Fibroblast of skin of back (primary cell): ENCODE measurements at regions not wholly inside any gene's neighbourhood (a gene's known extent, or its start where the extent isn't known, plus 50 kb on each side); places are given as distances from the start of the nearest gene placed in this dataset.

Source experiments
- DNase-seq: peaks from one replicate; pipeline ENCODE4 v3.0.0-alpha.2; 2013

DNA sequence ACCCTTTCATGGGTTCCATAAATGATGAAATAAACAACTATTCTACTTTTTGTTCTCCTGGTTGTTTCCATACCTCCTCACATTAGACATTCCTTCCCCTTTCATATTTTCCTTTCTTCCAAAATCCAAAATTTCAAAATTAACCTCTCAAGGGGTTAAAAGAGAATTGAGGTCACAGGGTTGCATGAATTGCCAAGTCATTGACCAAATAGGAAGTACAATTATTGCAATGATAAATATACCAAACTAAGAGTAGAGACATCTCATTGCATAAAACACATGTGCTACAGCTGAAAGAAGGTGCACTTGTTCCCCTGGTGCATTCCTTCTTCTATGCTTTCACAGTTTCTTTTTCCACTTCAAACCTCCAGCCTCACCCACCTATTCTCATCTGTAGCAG is 136.1 kb downstream of the KCTD12 start:
- DNase-seq: no peak

- no peak for DNase-seq
Measured at GRCh38 chr13:76745261-76746200, 140.7 kb downstream of the KCTD12 start.

DNA sequence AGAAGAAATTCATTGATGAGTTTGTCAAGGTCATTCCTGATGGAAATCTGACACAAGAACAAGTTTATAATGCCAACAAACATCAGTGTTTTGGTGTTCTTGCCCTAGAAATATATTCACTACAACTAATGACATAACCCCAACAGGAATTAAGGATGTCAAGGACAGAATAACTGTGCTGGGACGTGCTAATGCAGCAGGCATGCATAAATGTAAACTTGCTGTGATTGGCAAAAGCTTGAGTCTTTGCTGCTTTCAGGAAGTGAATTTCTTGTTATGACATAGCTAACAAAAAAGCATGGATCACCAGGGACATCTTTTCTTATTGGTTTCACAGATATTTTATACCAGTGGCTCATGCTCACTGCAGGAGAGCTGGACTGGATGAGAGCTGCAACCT is 144.6 kb downstream of the KCTD12 start:
- DNase-seq: peak; percentile 25

GRCh38 chr13:76741046-76741445 is 145.2 kb downstream of the KCTD12 start:
- DNase-seq: no peak

DNA sequence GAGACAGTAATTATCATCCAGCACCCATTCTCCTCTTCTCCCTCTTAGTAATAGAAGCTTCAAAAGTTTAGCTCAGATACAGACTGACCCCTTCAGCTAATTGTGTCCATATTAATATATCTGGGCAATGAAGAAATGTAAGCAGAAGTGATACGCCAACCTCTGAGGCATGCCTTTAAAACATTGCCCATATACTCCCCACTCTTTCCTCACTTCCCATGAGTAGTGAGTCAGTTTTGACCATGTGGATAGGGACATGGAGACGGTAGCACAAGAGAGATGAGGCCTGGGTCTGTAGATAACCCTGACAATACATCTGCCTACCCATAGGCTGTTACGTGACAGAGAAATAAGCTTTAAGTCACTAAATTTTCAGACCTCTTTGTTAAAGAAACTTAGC is 147.6 kb downstream of the KCTD12 start:
- DNase-seq: no peak

- no peak for DNase-seq
Measured at GRCh38 chr13:76737526-76737925, 148.7 kb downstream of the KCTD12 start.

- no peak for DNase-seq
Measured at GRCh38 chr13:76735641-76736040, 150.6 kb downstream of the KCTD12 start.

GRCh38 chr13:76733671-76734070 is 152.5 kb downstream of the KCTD12 start:
- peak; percentile 24 for DNase-seq

DNA sequence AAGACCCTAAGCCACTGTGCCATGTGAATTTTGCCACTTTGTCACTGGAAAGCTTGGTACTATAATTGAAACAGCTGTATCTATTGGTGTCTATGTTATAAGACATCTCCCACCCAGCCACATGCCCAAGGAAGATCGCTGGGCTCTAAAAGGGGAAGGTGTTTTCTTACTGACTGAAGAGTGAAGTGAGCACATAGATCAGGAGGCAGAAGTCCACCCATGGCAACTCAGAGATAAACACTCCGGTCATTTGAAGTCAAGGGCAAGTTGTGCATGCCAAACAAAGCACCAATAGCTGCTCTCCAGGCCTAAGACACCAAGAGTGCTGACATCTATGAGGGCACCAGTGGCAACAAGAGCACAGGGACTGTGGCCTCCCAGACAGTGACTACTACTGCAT is 153.8 kb downstream of the KCTD12 start:
- DNase-seq: no peak

DNA sequence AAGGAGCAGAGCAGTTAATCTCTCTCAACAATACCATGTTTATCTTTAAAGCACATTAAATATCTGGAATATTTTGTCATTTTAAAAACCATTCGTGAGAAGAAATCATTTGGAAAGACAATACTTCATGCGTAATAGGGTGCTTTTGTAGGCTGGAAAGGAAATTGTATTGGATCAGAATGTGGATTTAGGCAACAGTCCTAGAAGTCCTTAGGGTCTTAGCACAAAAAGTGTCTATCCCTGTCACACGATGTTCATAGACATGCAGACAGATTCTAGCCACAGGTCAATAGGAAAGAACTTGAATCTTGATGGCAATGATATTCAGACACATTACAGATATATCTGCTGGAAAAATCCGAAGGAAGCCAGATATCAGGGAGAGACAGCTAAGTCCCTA is 156.0 kb downstream of the KCTD12 start:
- peak; percentile 57 for DNase-seq

- no peak for DNase-seq
Measured at GRCh38 chr13:76729691-76730090, 156.5 kb downstream of the KCTD12 start.

GRCh38 chr13:76725896-76726295 is 160.3 kb downstream of the KCTD12 start:
- no peak for DNase-seq

GRCh38 chr13:76725211-76725610 is 161.0 kb downstream of the KCTD12 start:
- DNase-seq: peak; percentile 42

DNA sequence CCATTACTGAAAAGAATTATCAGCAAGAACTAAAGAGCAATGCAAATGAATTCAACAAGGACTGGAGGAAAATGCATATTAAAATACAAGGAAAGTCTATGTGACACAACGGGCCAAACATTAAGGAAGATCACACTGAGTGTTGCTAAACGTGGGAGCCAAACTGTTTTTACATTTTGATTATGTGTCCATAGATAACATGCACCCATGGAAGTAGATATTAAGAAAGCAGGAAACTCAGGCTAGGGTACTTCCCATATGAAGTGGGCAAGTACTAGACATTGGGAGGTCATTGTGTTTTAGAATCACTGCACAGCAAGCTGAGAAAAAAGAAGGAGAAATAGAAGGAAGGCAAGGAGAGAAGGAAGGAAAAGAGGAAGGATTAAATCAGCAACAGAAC is 161.8 kb downstream of the KCTD12 start:
- DNase-seq: no peak

DNA sequence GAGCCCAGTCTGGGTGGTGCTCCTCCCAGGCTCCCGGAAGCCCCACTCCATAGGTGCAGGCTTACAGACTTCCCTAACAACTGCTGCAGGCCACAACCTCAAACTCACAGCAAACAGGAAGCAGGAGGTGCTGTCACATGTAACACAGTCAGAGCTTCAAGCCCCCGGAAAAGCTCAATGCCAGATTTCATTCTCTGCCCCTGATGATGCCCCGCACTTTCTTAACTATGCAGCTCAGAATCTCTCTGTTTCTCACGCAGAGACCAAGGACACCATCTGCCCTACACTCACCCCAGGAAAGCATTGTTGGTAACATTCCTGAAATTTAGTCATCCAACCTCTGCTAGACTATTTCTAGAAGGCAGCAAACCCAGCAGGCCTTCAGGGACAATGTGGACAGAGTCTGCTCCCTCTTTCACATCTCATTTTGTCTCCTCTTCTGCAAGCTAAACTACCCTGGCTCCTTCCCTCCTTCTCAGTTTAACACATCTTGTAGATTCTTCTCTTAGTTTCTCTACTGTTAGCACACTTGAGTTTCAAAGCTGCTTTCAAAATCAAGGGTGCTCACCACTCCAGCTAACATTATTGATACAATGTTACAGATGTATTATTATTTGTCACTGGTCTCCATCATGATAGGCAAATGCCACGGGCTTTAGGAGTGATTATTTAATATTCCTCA is 162.5 kb downstream of the KCTD12 start:
- DNase-seq: peak; percentile 97

- DNase-seq: no peak
Measured at GRCh38 chr13:76722782-76723181, 163.4 kb downstream of the KCTD12 start.

- DNase-seq: no peak
Measured at GRCh38 chr13:76720821-76721220, 165.4 kb downstream of the KCTD12 start.

- no peak for DNase-seq
Measured at GRCh38 chr13:76720416-76720815, 165.8 kb downstream of the KCTD12 start.

GRCh38 chr13:76719955-76720354 is 166.2 kb downstream of the KCTD12 start:
- peak; percentile 9 for DNase-seq

GRCh38 chr13:76717092-76717491 is 169.1 kb downstream of the KCTD12 start:
- DNase-seq: peak; percentile 75

GRCh38 chr13:76715621-76716020 is 170.6 kb downstream of the KCTD12 start:
- peak; percentile 74 for DNase-seq

GRCh38 chr13:76715075-76715474 is 171.1 kb downstream of the KCTD12 start:
- DNase-seq: no peak

DNA sequence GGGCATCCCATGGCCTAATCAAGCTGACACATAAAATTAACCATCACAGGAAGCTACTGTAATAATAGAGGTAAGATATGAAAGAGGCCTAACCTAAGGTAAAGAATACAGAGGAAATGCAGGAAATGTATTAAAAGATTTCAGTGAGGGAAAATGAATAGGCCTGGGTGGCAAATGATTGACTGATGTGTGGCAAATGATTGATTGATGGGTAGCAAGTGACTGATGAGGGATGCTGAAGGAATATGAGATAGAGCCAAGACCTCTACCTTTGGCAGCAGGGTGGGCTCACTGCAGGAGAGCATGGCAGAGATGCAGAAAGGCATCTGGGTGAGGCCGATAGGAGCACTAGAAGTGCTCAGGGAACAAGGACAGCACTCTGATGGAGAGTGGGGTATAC is 172.9 kb downstream of the KCTD12 start:
- DNase-seq: no peak
